Spleen (tissue), 7 donors: ENCODE measurements at regions not wholly inside any gene's neighbourhood (a gene's known extent, or its start where the extent isn't known, plus 50 kb on each side); places are given as distances from the start of the nearest gene placed in this dataset.

ENCODE experiments used
- POLR2A ChIP-seq, 3 donors: fragments of 450-650 bp; IDR thresholded peaks; one replicate each; pipeline ENCODE4 v1.5.1; 2017; ENCODE audit warnings: antibody characterized with exemption in 3 of 3, mild to moderate bottlenecking in 1 of 3
- POLR2AphosphoS5 ChIP-seq, 3 donors: sonication (generic); formaldehyde crosslinking; IDR thresholded peaks; one replicate each; pipeline ENCODE4 v1.5.1; 2017; ENCODE audit warnings: antibody characterized with exemption in 3 of 3
- TF ChIP-seq, protein P1 (sequence below), 11 experiments: fragments of 200-600 bp in 7 of 11; fragments of 450-650 bp in 4 of 11; sonication (generic) in 4 of 11; IDR thresholded peaks in 8 of 11; conservative IDR thresholded peaks in 3 of 11; 1 replicate in 7 of 11; 2 replicates in 4 of 11; pipeline versions ENCODE4 v1.4.0 to v1.8.0; 2016 to 2021; ENCODE audit warnings: antibody characterized with exemption in 11 of 11, inconsistent platforms in 4 of 11, mild to moderate bottlenecking in 1 of 11
- donor health status: DM: no; HTN: no; CAD: no; lungs with moderate emphysema.
- donor health status: DM: no; HTN: no; CAD: no.
- donor health status: DM: no; HTN: no; CAD: no.

DNA sequence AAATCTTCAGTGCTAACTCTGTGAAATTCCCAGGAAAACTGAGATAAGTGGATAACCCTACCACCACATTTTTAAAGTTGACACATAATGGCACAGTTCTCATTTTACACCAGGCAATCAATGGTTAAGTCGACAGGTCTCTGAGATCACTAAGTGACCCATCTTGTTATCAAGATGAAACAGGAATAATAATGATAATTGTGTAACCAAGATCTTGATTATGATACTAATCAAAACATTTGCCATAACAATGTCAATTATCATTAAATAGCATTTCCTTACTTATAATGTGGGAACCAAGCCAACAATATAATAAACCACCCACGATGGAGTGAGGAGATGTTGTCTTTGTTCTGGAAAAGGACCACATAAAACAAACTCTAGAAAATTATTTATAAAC lies 541.6 kb downstream of the TFAP2B start:
- TF ChIP-seq POLR2A (IDR thresholded peaks at IDR 0.05) (no peak), POLR2AphosphoS5 (IDR thresholded peaks at IDR 0.05) (no peak)
- TF ChIP-seq, protein P1, sequence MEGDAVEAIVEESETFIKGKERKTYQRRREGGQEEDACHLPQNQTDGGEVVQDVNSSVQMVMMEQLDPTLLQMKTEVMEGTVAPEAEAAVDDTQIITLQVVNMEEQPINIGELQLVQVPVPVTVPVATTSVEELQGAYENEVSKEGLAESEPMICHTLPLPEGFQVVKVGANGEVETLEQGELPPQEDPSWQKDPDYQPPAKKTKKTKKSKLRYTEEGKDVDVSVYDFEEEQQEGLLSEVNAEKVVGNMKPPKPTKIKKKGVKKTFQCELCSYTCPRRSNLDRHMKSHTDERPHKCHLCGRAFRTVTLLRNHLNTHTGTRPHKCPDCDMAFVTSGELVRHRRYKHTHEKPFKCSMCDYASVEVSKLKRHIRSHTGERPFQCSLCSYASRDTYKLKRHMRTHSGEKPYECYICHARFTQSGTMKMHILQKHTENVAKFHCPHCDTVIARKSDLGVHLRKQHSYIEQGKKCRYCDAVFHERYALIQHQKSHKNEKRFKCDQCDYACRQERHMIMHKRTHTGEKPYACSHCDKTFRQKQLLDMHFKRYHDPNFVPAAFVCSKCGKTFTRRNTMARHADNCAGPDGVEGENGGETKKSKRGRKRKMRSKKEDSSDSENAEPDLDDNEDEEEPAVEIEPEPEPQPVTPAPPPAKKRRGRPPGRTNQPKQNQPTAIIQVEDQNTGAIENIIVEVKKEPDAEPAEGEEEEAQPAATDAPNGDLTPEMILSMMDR (IDR thresholded peaks at IDR 0.05 in 8 of 11, conservative IDR thresholded peaks at IDR 0.05 in 3 of 11), result no peak
